Mammary epithelial cell (primary cell): ENCODE measurements at regions not wholly inside any gene's neighbourhood (a gene's known extent, or its start where the extent isn't known, plus 50 kb on each side); places are given as distances from the start of the nearest gene placed in this dataset.

Source experiments
- EZH2 ChIP-seq: IDR thresholded peaks from 2 replicates; pipeline ENCODE4 v1.6.1; 2012; ENCODE audit warnings: low read length, inconsistent platforms, borderline replicate concordance
- TF ChIP-seq, protein P1 (sequence below), 2 donors: IDR thresholded peaks in 1 of 2; conservative IDR thresholded peaks in 1 of 2; 2 replicates each; pipeline ENCODE4 v1.5.1; 2011 to 2012; ENCODE audit warnings: inconsistent platforms in 2 of 2, low read length in 2 of 2, mild to moderate bottlenecking in 2 of 2, control low read depth in 1 of 2, low read depth in 1 of 2; ENCODE audit not compliant: insufficient read depth in 1 of 2; ENCODE audit errors: extremely low read depth in 1 of 2

DNA sequence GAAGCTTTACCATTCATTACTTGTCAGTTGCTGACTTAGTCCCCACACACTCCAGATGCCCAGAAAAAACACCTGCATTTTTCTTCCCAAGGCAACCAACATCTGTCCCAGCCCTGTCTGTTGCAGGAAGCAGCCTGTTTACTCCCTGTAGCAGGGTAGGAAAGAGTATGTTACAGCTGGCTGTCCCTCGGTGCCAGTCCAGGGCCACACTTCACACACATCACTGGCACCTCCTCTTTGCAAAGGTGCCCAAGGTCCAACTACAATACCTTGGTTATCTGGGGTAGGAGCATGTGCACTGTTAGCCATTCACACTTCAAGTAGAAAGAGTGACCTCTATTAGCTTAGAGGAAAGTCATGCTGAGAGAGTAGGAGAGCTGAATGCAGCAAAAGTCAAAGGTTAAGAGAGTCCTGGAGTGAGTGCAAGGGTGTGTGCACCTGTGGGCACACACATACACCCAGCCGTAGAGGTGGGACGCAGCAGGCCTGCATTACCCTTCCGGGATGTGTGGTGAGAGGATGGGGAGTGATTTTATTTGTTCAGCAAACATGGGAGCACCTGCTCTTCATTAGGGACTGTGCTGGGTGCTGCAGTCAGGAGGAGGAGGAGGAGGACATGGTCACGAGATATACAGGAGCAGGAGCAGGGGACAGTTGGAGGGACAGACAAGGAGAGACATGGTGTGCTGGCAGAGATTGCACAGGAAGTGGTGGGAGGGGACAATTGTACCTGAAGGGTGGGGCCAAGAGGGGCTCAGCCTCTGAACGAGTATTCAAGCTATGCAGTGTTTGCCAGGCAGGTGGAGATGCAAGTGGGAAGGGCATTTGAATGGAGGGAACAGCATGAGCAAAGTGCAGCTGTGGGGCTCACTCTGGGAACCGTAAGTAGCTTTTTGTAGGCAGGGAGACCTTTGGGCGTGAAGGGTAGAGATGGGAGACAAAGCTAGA lies 69.8 kb downstream of the TSN start:
- TF ChIP-seq, protein P1, sequence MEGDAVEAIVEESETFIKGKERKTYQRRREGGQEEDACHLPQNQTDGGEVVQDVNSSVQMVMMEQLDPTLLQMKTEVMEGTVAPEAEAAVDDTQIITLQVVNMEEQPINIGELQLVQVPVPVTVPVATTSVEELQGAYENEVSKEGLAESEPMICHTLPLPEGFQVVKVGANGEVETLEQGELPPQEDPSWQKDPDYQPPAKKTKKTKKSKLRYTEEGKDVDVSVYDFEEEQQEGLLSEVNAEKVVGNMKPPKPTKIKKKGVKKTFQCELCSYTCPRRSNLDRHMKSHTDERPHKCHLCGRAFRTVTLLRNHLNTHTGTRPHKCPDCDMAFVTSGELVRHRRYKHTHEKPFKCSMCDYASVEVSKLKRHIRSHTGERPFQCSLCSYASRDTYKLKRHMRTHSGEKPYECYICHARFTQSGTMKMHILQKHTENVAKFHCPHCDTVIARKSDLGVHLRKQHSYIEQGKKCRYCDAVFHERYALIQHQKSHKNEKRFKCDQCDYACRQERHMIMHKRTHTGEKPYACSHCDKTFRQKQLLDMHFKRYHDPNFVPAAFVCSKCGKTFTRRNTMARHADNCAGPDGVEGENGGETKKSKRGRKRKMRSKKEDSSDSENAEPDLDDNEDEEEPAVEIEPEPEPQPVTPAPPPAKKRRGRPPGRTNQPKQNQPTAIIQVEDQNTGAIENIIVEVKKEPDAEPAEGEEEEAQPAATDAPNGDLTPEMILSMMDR (conservative IDR thresholded peaks at IDR 0.05 in 1 of 2, IDR thresholded peaks at IDR 0.05 in 1 of 2; ENCODE audit: extremely low read depth in 1 of 2, insufficient read depth in 1 of 2, low read depth in 1 of 2, low read length in 2 of 2) = no peak
- TF ChIP-seq EZH2 = no peak
